GM12872 (cell line): ENCODE measurements at regions not wholly inside any gene's neighbourhood (a gene's known extent, or its start where the extent isn't known, plus 50 kb on each side); places are given as distances from the start of the nearest gene placed in this dataset.

Experiments
- TF ChIP-seq, protein P1 (sequence below): IDR thresholded peaks from 3 replicates; pipeline ENCODE4 v1.5.1; 2011; ENCODE audit warnings: low read depth, mild to moderate bottlenecking, low read length, moderate library complexity; ENCODE audit not compliant: insufficient read depth

- TF ChIP-seq, protein P1, sequence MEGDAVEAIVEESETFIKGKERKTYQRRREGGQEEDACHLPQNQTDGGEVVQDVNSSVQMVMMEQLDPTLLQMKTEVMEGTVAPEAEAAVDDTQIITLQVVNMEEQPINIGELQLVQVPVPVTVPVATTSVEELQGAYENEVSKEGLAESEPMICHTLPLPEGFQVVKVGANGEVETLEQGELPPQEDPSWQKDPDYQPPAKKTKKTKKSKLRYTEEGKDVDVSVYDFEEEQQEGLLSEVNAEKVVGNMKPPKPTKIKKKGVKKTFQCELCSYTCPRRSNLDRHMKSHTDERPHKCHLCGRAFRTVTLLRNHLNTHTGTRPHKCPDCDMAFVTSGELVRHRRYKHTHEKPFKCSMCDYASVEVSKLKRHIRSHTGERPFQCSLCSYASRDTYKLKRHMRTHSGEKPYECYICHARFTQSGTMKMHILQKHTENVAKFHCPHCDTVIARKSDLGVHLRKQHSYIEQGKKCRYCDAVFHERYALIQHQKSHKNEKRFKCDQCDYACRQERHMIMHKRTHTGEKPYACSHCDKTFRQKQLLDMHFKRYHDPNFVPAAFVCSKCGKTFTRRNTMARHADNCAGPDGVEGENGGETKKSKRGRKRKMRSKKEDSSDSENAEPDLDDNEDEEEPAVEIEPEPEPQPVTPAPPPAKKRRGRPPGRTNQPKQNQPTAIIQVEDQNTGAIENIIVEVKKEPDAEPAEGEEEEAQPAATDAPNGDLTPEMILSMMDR, result no peak
Measured at GRCh38 chr20:22830138-22830537, 205.0 kb upstream of the SSTR4 start.

DNA sequence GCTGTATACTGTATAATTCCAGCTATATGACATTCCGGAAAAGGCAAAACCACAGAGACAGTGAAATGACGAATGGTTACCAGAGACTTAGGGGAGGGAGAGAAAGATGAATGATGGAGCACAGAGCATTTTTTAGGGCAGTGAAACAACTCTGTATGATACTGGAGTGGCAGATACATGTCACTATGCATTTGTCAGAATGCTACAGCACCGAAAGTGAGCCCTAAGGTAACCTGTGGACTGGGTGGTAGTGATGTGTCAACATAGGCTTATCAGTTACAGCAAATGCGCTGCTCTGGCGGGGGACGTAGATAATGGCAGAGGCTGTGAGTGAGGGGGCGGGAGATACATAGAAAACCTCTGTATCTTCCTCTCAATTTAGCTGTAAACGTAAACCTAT, 201.3 kb upstream of the SSTR4 start:
- TF ChIP-seq, protein P1, result no peak

DNA sequence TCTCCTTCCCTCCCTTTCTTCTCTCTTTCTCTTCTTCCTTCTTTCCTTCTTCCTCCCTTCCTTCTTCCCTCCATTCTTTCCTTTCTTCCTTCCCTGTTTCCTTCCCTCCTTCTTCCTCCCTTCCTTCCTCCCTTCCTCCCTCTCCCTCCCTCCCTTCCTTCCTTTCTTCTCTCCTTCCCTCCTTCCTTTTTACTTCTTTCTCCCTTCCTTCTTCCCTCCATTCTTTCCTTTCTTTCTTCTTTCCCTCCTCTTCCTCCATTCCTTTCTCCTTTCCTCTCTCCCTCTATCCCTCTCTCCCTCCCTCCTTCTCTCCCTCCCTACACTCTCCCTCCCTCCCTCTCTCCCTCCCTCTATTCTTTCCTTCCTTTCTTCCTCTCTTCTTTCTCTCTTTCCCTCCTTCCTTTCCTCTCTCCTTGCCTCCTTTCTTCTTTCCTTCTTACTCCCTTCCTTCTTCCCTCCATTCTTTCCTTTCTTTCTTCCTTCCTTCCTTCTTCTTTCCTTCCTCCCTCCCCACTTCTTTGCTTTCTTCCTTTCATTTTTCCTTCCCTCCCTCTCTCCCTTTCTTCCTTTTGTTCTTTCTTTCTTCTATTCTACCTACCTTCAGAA, 200.4 kb upstream of the SSTR4 start:
- TF ChIP-seq, protein P1, result no peak

GRCh38 chr20:22836211-22836610, 198.9 kb upstream of the SSTR4 start:
- TF ChIP-seq, protein P1, result no peak

GRCh38 chr20:22836877-22837276, 198.2 kb upstream of the SSTR4 start:
- TF ChIP-seq, protein P1, result no peak

- TF ChIP-seq, protein P1, result no peak
Measured at GRCh38 chr20:22838001-22838400, 197.1 kb upstream of the SSTR4 start.

- TF ChIP-seq, protein P1, result no peak
Measured at GRCh38 chr20:22841846-22842245, 193.3 kb upstream of the SSTR4 start.

- TF ChIP-seq, protein P1, result no peak
Measured at GRCh38 chr20:22842793-22843192, 192.3 kb upstream of the SSTR4 start.
